ENCODE measurements at regions not wholly inside any gene's neighbourhood (a gene's known extent, or its start where the extent isn't known, plus 50 kb on each side); places are given as distances from the start of the nearest gene placed in this dataset.

DNA sequence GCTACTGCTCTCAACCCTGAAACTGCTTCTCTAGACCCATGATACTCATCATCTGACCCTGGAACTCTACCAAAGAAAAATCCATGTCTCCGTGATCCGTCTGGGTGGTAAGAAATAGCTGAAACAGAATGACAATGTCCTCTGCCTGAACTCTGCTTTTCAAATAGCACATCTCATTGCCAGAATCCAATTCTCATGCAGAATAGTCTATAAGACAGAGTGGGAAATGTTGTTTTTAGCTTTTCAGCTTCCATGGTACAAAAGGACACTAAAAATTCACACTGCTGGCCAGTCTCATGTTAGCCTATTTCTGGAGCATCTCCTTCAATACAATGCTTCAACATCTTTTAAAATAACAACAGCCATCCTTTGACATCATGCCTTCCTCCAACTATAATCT is 1355.8 kb upstream of the PRMT6 start:
- Histone ChIP-seq H3K9me3 (ENCODE audit: insufficient read depth, low read length) (no peaks in the 10 kb centered on the region), H3K27me3 (ENCODE audit: low read depth, low read length) (no peaks in the 10 kb centered on the region), H3K79me2 (ENCODE audit: low read length) (no peaks in the 10 kb centered on the region), H3K4me3 (ENCODE audit: low read length) (no peak overlapping the region), H3K9ac (ENCODE audit: low read length) (no peak overlapping the region), H2AFZ (ENCODE audit: low read depth, low read length) (no peak overlapping the region), H3K36me3 (replicated peaks; ENCODE audit: low read depth, low read length) (no peaks in the 10 kb centered on the region), H3K27ac (ENCODE audit: low read length) (no peak overlapping the region), H4K20me1 (ENCODE audit: insufficient read depth, low read length) (no peaks in the 10 kb centered on the region), H3K4me1 (ENCODE audit: low read length) (no peaks in the 10 kb centered on the region), H3K4me2 (ENCODE audit: low read length) (no peak overlapping the region)
- TF ChIP-seq, protein P1, sequence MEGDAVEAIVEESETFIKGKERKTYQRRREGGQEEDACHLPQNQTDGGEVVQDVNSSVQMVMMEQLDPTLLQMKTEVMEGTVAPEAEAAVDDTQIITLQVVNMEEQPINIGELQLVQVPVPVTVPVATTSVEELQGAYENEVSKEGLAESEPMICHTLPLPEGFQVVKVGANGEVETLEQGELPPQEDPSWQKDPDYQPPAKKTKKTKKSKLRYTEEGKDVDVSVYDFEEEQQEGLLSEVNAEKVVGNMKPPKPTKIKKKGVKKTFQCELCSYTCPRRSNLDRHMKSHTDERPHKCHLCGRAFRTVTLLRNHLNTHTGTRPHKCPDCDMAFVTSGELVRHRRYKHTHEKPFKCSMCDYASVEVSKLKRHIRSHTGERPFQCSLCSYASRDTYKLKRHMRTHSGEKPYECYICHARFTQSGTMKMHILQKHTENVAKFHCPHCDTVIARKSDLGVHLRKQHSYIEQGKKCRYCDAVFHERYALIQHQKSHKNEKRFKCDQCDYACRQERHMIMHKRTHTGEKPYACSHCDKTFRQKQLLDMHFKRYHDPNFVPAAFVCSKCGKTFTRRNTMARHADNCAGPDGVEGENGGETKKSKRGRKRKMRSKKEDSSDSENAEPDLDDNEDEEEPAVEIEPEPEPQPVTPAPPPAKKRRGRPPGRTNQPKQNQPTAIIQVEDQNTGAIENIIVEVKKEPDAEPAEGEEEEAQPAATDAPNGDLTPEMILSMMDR (IDR thresholded peaks at IDR 0.05; ENCODE audit: low read depth, low read length), result no peak

DNA sequence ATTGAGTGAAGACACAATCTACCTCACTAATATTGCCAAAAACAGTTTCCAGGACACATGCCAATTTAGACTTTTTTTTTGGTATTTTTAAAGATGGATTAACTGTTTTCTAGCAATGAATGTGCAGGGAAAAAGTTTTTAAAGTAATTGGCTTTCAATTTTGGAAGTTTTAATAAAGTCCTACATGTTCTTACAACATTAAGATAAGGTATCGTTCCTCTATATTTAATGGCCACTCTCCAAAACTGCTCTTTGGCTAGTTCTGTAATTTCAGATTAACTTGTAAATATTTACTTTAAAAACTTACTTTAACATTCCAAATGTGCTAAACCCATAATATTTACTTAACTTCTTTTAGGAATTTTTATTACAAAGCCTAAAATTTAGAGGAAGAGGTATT is 1332.2 kb upstream of the PRMT6 start:
- Histone ChIP-seq H3K4me2 (ENCODE audit: low read length) (no peak overlapping the region), H3K4me1 (ENCODE audit: low read length) (no peaks in the 10 kb centered on the region), H3K27ac (ENCODE audit: low read length) (no peak overlapping the region), H3K9ac (ENCODE audit: low read length) (no peak overlapping the region), H3K79me2 (ENCODE audit: low read length) (no peaks in the 10 kb centered on the region), H3K4me3 (ENCODE audit: low read length) (no peak overlapping the region), H3K27me3 (ENCODE audit: low read depth, low read length) (no peaks in the 10 kb centered on the region), H3K36me3 (replicated peaks; ENCODE audit: low read depth, low read length) (no peaks in the 10 kb centered on the region), H4K20me1 (ENCODE audit: insufficient read depth, low read length) (no peaks in the 10 kb centered on the region), H3K9me3 (ENCODE audit: insufficient read depth, low read length) (no peaks in the 10 kb centered on the region), H2AFZ (ENCODE audit: low read depth, low read length) (no peak overlapping the region)
- TF ChIP-seq, protein P1 (IDR thresholded peaks at IDR 0.05; ENCODE audit: low read depth, low read length), result no peak
- no peak for TF ChIP-seq EZH2phosphoT487 (IDR thresholded peaks at IDR 0.05; ENCODE audit: low read depth)

DNA sequence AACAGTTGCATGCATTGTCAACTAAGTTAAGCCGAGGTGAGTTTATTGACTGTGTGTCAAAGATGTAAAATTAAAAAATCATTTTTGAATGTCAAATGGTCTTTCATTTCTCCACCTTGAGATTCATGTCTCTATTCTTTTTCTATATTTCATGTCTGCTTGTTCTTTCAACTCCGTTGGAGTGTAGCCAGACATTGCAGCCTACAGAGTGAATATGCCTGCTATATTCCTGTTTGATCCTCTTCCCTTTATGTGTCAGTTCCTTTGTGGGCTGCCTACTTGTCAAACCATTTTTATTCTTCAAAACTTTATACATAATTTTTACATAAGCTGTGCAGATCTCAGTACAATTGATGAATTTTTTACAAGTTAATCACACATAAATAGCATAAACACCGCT is 1325.8 kb upstream of the PRMT6 start:
- no peaks in the 10 kb centered on the region for H3K9me3 ChIP-seq (ENCODE audit: insufficient read depth, low read length)
- H3K79me2 ChIP-seq (ENCODE audit: low read length), result no peaks in the 10 kb centered on the region
- no peak for TF ChIP-seq EZH2phosphoT487 (IDR thresholded peaks at IDR 0.05; ENCODE audit: low read depth)
- TF ChIP-seq, protein P1 (IDR thresholded peaks at IDR 0.05; ENCODE audit: low read depth, low read length), result no peak
- H4K20me1 ChIP-seq (ENCODE audit: insufficient read depth, low read length), result no peaks in the 10 kb centered on the region
- H3K4me2 ChIP-seq (ENCODE audit: low read length), result no peak overlapping the region
- H3K27ac ChIP-seq (ENCODE audit: low read length), result no peak overlapping the region
- H3K9ac ChIP-seq (ENCODE audit: low read length), result no peak overlapping the region
- H3K4me1 ChIP-seq (ENCODE audit: low read length), result peaks cover 7% of the 10 kb centered on the region; the same call in 1 of the 2 replicates
- no peak overlapping the region for H3K4me3 ChIP-seq (ENCODE audit: low read length)
- no peak overlapping the region for H2AFZ ChIP-seq (ENCODE audit: low read depth, low read length)
- H3K27me3 ChIP-seq (ENCODE audit: low read depth, low read length), result no peaks in the 10 kb centered on the region
- H3K36me3 ChIP-seq (replicated peaks; ENCODE audit: low read depth, low read length), result no peaks in the 10 kb centered on the region

DNA sequence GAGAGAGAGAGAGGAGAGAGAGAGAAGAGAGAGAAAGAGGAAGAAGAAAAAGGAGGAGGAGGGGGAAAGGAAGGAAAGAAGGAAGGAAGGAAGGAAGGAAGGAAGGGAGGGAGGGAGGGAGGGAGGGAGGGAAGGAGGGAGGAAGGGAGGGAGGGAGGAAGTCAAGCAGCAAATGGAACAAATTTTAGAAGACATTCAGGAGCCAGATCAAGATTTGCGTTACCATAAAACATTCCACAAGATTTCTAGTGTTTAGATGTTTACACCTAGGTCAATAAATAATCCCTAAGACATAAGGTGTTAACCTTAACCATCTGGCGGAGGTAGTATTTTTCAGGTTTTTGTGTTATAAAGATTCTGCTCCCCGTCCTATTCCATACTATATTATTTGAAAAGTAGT is 1320.1 kb upstream of the PRMT6 start:
- no peaks in the 10 kb centered on the region for H3K27me3 ChIP-seq (ENCODE audit: low read depth, low read length)
- no peak overlapping the region for H3K27ac ChIP-seq (ENCODE audit: low read length)
- H3K4me1 ChIP-seq (ENCODE audit: low read length), result peaks cover 7% of the 10 kb centered on the region; the same call in 1 of the 2 replicates
- H3K79me2 ChIP-seq (ENCODE audit: low read length), result no peaks in the 10 kb centered on the region
- H3K4me2 ChIP-seq (ENCODE audit: low read length), result no peak overlapping the region
- H4K20me1 ChIP-seq (ENCODE audit: insufficient read depth, low read length), result no peaks in the 10 kb centered on the region
- TF ChIP-seq, protein P1 (IDR thresholded peaks at IDR 0.05; ENCODE audit: low read depth, low read length), result no peak
- no peak for TF ChIP-seq EZH2phosphoT487 (IDR thresholded peaks at IDR 0.05; ENCODE audit: low read depth)
- H3K9ac ChIP-seq (ENCODE audit: low read length), result no peak overlapping the region
- H3K9me3 ChIP-seq (ENCODE audit: insufficient read depth, low read length), result no peaks in the 10 kb centered on the region
- no peak overlapping the region for H3K4me3 ChIP-seq (ENCODE audit: low read length)
- H2AFZ ChIP-seq (ENCODE audit: low read depth, low read length), result no peak overlapping the region
- no peaks in the 10 kb centered on the region for H3K36me3 ChIP-seq (replicated peaks; ENCODE audit: low read depth, low read length)

Measured in OCI-LY3 (cell line).